Tibial artery (tissue), 4 donors: ENCODE measurements at regions not wholly inside any gene's neighbourhood (a gene's known extent, or its start where the extent isn't known, plus 50 kb on each side); places are given as distances from the start of the nearest gene placed in this dataset.

ENCODE experiments used
- DNase-seq, 2 donors: peaks; one replicate each; pipeline ENCODE4 v3.0.0-alpha.2; 2019
- H3K27ac ChIP-seq, 2 donors: fragments of 200-600 bp; sonication (generic) in 1 of 2; 1 replicate in 1 of 2; 2 replicates in 1 of 2; pipeline ENCODE4 v1.5.1; 2018 to 2019; ENCODE audit warnings: mild to moderate bottlenecking in 1 of 2
- H3K27me3 ChIP-seq, 2 donors: fragments of 200-600 bp; sonication (generic) in 1 of 2; one replicate each; pipeline versions ENCODE4 v1.5.1 to v1.6.0; 2016 to 2019
- H3K36me3 ChIP-seq, 3 donors: fragments of 200-600 bp; sonication (generic) in 2 of 3; one replicate each; pipeline ENCODE4 v1.5.1; 2016 to 2019; ENCODE audit warnings: mild to moderate bottlenecking in 2 of 3
- H3K4me1 ChIP-seq, 4 donors: fragments of 200-600 bp; sonication (generic) in 2 of 4; 1 replicate in 3 of 4; 2 replicates in 1 of 4; pipeline ENCODE4 v1.5.1; 2016 to 2019
- H3K4me3 ChIP-seq, 2 donors: fragments of 200-600 bp; sonication (generic) in 1 of 2; 1 replicate in 1 of 2; 2 replicates in 1 of 2; pipeline ENCODE4 v1.5.1; 2018 to 2019; ENCODE audit warnings: mild to moderate bottlenecking in 2 of 2
- H3K9me3 ChIP-seq, 3 donors: fragments of 200-600 bp; sonication (generic) in 1 of 3; one replicate each; pipeline ENCODE4 v1.5.1; 2016 to 2019
- CTCF ChIP-seq, 2 experiments: fragments of 200-600 bp in 1 of 2; fragments of 450-650 bp in 1 of 2; IDR thresholded peaks; one replicate each; pipeline ENCODE4 v1.5.1; 2017 to 2019; ENCODE audit warnings: antibody characterized with exemption in 2 of 2, mild to moderate bottlenecking in 1 of 2, moderate library complexity in 1 of 2
- intact Hi-C: fragments of 100-400 bp; cut with DNase I; formaldehyde crosslinking; loops from one replicate; pipeline ENCODE4 v1.15.0; 2023; ENCODE audit warnings: low total_unique reads

GRCh38 chr10:128792426-128793140 lies 666.4 kb upstream of the MKI67 start:
- Histone ChIP-seq H3K36me3 (no peaks in the 10 kb centered on the region), H3K4me1 (no peaks in the 10 kb centered on the region), H3K27ac (no peak overlapping the region), H3K4me3 (no peak overlapping the region), H3K9me3 (no peaks in the 10 kb centered on the region), H3K27me3 (no peaks in the 10 kb centered on the region)
- no peak for DNase-seq
- TF ChIP-seq CTCF (IDR thresholded peaks at IDR 0.05) = no peak
- intact Hi-C loops = no loop called here

- no peak for TF ChIP-seq CTCF (IDR thresholded peaks at IDR 0.05)
- Histone ChIP-seq H3K27me3 (no peaks in the 10 kb centered on the region), H3K27ac (no peak overlapping the region), H3K36me3 (no peaks in the 10 kb centered on the region), H3K4me3 (no peak overlapping the region), H3K9me3 (no peaks in the 10 kb centered on the region), H3K4me1 (no peaks in the 10 kb centered on the region)
- DNase-seq = no peak
- intact Hi-C loops = no loop called here
These were observed 667.8 kb upstream of the MKI67 start for GRCh38 chr10:128793726-128794655.

DNA sequence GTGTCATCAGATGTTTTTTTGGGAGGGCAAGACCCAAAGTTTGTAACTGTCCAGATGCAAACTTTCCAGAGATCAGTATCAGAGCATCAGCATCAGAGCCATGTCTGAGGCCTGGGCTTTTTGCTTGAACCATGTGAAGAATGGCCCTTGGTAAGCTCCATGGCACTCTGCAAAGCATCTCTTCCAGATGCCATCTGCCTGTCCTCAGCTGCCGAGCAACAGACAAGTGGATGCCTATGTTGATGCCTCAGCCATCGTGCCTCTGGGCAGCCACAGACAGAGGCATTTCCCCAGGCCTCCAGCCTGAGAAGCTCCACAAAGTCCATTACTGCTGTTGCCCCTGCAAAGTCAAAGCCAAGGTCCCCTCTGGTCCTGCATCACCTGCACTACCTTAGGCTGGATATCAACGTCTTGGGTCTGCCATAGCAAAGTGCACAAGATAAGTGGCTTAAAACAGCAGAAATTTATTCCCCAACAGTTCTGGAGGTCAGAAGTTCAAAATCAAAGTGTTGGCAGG lies 670.2 kb upstream of the MKI67 start:
- Histone ChIP-seq H3K4me3 (no peak overlapping the region), H3K27me3 (no peaks in the 10 kb centered on the region), H3K36me3 (no peaks in the 10 kb centered on the region), H3K27ac (no peak overlapping the region), H3K4me1 (no peaks in the 10 kb centered on the region), H3K9me3 (no peaks in the 10 kb centered on the region)
- DNase-seq = no peak
- TF ChIP-seq CTCF (IDR thresholded peaks at IDR 0.05) = no peak
- intact Hi-C loops = no loop called here

DNA sequence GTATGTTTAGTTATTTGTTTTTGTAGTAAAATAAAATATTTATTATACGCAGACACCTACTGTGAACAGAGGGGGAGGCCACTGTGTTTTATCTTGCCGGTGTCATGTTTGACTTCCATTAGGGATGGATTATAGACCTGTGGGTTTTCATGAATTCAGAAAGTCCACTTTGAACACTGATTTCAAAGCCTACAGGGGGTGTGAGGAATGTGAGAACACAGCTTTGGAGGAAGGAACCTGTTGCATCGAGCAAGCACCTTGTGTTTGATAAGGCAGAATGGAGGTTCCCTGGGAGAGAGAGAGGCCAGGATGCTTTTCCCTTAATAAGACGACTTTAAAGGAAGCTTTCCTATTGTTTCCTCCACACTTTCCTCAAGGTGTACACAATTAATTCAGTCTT lies 665.0 kb upstream of the MGMT start:
- Histone ChIP-seq H3K36me3 (no peaks in the 10 kb centered on the region), H3K27me3 (no peaks in the 10 kb centered on the region), H3K9me3 (no peaks in the 10 kb centered on the region), H3K4me3 (no peak overlapping the region), H3K4me1 (no peaks in the 10 kb centered on the region), H3K27ac (no peak overlapping the region)
- intact Hi-C loops = no loop called here
- no peak for DNase-seq
- no peak for TF ChIP-seq CTCF (IDR thresholded peaks at IDR 0.05)

- no peaks in the 10 kb centered on the region for H3K36me3 ChIP-seq
- no peak overlapping the region for H3K4me3 ChIP-seq
- no peaks in the 10 kb centered on the region for H3K9me3 ChIP-seq
- no peak for TF ChIP-seq CTCF (IDR thresholded peaks at IDR 0.05)
- DNase-seq = no peak
- no peak overlapping the region for H3K27ac ChIP-seq
- intact Hi-C loops = no loop called here
- H3K4me1 ChIP-seq = no peaks in the 10 kb centered on the region
- no peaks in the 10 kb centered on the region for H3K27me3 ChIP-seq
These were observed 663.3 kb upstream of the MGMT start for GRCh38 chr10:128803790-128804189.
